ENCODE measurements at regions not wholly inside any gene's neighbourhood (a gene's known extent, or its start where the extent isn't known, plus 50 kb on each side); places are given as distances from the start of the nearest gene placed in this dataset.

DNA sequence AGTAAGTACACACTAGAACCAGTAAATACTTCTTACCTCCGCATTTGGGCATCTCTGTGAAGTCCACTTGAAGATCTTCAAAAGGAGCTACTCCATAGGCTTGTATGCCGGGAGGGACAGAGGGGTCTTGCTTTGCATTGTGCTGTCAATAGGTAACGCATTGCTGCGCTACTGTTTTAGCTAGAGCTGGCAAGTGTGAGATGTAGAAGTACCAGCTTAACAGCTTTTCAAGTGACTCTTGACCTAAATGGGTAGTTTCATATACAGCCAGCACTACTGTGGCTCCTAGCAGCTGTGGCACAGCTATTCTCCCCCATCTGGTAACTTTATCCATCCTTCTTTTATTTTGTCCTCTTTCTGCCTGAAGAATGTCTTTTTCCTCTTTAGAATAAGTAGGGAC is 205.3 kb upstream of the KLF8 start:
- TF ChIP-seq, protein P1, sequence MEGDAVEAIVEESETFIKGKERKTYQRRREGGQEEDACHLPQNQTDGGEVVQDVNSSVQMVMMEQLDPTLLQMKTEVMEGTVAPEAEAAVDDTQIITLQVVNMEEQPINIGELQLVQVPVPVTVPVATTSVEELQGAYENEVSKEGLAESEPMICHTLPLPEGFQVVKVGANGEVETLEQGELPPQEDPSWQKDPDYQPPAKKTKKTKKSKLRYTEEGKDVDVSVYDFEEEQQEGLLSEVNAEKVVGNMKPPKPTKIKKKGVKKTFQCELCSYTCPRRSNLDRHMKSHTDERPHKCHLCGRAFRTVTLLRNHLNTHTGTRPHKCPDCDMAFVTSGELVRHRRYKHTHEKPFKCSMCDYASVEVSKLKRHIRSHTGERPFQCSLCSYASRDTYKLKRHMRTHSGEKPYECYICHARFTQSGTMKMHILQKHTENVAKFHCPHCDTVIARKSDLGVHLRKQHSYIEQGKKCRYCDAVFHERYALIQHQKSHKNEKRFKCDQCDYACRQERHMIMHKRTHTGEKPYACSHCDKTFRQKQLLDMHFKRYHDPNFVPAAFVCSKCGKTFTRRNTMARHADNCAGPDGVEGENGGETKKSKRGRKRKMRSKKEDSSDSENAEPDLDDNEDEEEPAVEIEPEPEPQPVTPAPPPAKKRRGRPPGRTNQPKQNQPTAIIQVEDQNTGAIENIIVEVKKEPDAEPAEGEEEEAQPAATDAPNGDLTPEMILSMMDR (IDR thresholded peaks at IDR 0.05), result no peak
- no peak for TF ChIP-seq POLR2A (IDR thresholded peaks at IDR 0.05)
